ENCODE measurements at regions not wholly inside any gene's neighbourhood (a gene's known extent, or its start where the extent isn't known, plus 50 kb on each side); places are given as distances from the start of the nearest gene placed in this dataset.

DNA sequence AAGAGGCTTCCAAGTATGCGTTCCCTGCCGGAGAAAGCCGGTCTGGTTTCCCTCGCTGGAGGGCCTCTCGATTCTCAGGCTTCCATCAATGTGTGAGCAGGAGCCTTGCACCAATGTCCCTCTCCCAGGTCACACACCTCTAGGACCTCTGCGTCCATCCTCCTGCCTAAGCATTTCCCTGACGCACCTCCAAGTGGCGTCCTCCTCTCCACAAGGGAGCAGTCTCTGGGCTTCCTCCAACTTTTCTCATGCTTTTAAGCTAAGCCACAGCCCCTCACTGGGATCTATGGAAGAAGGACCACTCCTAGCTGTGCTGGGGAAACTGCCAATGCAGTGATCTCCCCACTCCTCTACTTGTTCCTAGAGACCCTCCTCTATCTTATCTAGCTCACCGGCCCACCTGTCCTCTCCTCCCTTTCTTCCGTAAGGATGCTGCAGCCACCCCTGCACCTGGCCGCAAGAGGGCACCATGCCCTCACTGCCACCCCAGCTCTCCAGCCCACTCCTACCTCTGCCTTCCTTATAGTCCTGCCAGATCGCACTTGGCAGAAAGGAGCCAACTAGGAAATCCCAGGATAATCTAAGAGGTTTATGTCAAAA is 258.7 kb downstream of the LRFN2 start:
- no peak overlapping the region for H3K27ac ChIP-seq
- intact Hi-C loops (cut with DNase I), result no loop called here
- ATAC-seq, result peak; percentile 86
- H3K9me3 ChIP-seq, result no peaks in the 10 kb centered on the region
- no peak overlapping the region for H3K4me3 ChIP-seq
- WGBS, 2 donors, result 24 to 37% methylated on average over 12 of the region's 12 CpGs
- H3K4me1 ChIP-seq, result peaks cover 7% of the 10 kb centered on the region
- no peaks in the 10 kb centered on the region for H3K27me3 ChIP-seq
- H3K36me3 ChIP-seq (replicated peaks in 1 of 2; ENCODE audit: insufficient read depth in 1 of 2, low read depth in 2 of 2), result no peaks in the 10 kb centered on the region
- DNase-seq, result peak; percentile 74 to 82 (median 80)
- TF ChIP-seq CTCF (IDR thresholded peaks at IDR 0.05) (peak; percentile 78 to 98 (median 93)), POLR2A (IDR thresholded peaks at IDR 0.05) (no peak)

- intact Hi-C loops (cut with DNase I), result no loop called here
- H3K36me3 ChIP-seq (replicated peaks in 1 of 2; ENCODE audit: insufficient read depth in 1 of 2, low read depth in 2 of 2), result no peaks in the 10 kb centered on the region
- H3K9me3 ChIP-seq, result no peaks in the 10 kb centered on the region
- 47 to 62% methylated on average over 3 of the region's 3 CpGs for WGBS, 2 donors
- DNase-seq (no peak), ATAC-seq (no peak)
- H3K4me3 ChIP-seq, result no peak overlapping the region
- H3K27me3 ChIP-seq, result no peaks in the 10 kb centered on the region
- peaks cover 7% of the 10 kb centered on the region for H3K4me1 ChIP-seq
- H3K27ac ChIP-seq, result no peak overlapping the region
- TF ChIP-seq CTCF (IDR thresholded peaks at IDR 0.05) (no peak), POLR2A (IDR thresholded peaks at IDR 0.05) (no peak)
Measured at GRCh38 chr6:40326714-40327421, 260.3 kb downstream of the LRFN2 start.

DNA sequence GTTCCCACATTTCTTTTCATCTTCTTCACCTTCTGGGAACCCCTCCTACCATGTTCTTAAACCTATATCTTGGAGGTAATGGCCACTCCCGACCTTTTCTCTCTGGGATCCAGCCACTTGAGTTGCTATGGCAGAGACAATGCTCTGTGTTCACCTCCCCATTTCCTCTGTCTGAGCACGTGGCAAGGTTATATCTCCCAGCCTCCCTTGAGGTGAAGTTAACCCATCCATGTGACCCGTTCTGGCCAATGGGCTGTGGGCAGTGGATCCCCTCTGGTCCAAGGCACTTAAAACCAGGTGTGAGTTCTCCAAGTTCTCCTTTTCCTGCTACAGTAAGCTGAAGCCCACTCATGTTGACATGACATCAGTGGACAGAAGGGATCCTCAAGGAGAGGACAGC is 261.4 kb downstream of the LRFN2 start:
- H3K9me3 ChIP-seq, result no peaks in the 10 kb centered on the region
- H3K4me1 ChIP-seq, result peaks cover 7% of the 10 kb centered on the region
- H3K4me3 ChIP-seq, result no peak overlapping the region
- ATAC-seq (no peak), DNase-seq (no peak)
- no peak for TF ChIP-seq CTCF (IDR thresholded peaks at IDR 0.05)
- TF ChIP-seq POLR2A (IDR thresholded peaks at IDR 0.05), result no peak
- intact Hi-C loops (cut with DNase I), result no loop called here
- no peaks in the 10 kb centered on the region for H3K27me3 ChIP-seq
- H3K36me3 ChIP-seq (replicated peaks in 1 of 2; ENCODE audit: insufficient read depth in 1 of 2, low read depth in 2 of 2), result no peaks in the 10 kb centered on the region
- WGBS, 2 donors, result 49 to 60% methylated on average over 3 of the region's 3 CpGs
- H3K27ac ChIP-seq, result no peak overlapping the region

- WGBS, 2 donors, result 31 to 53% methylated on average over 2 of the region's 2 CpGs
Measured at GRCh38 chr6:40325041-40325440, 262.1 kb downstream of the LRFN2 start.

More at GRCh38 chr6:40325041-40325440, 262.1 kb downstream of the LRFN2 start:
- Histone ChIP-seq H3K27me3 (no peaks in the 10 kb centered on the region), H3K36me3 (replicated peaks in 1 of 2; ENCODE audit: insufficient read depth in 1 of 2, low read depth in 2 of 2) (no peaks in the 10 kb centered on the region), H3K4me1 (peaks cover 7% of the 10 kb centered on the region), H3K4me3 (no peak overlapping the region), H3K9me3 (no peaks in the 10 kb centered on the region), H3K27ac (no peak overlapping the region)
- no peak for ATAC-seq
- TF ChIP-seq POLR2A (IDR thresholded peaks at IDR 0.05) (no peak), CTCF (IDR thresholded peaks at IDR 0.05) (no peak)
- intact Hi-C loops (cut with DNase I), result no loop called here
- DNase-seq, result peak in 3 of 4 donors; percentile 36 to 63 (median 58)
